ENCODE measurements at regions not wholly inside any gene's neighbourhood (a gene's known extent, or its start where the extent isn't known, plus 50 kb on each side); places are given as distances from the start of the nearest gene placed in this dataset.

DNA sequence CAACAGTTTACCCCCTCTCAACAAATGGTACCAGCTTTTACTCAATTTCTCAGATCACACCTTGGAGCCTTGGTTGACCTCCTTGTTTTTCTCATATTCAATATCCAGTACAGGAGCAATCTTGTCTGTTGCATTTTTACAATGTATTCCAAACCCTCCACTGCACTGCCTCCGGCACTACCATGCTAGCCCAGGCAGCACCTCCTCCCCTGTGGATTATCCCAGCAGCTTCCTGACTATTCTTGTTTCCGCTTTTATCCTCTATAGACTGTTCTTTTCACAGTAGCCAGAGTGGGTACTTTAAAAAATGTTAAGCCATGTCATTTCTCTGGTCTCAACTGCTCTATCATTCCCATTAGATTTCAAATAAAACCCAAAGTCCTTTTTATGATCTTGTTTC is 253.4 kb upstream of the GPRIN3 start (continued):
- TF ChIP-seq ZNF609 (CRISPR knock-in tag; IDR thresholded peaks at IDR 0.05; ENCODE audit: borderline replicate concordance): no peak
- TF ChIP-seq POLR2B (IDR thresholded peaks at IDR 0.05; ENCODE audit: low read depth, partially characterized antibody): no peak

DNA sequence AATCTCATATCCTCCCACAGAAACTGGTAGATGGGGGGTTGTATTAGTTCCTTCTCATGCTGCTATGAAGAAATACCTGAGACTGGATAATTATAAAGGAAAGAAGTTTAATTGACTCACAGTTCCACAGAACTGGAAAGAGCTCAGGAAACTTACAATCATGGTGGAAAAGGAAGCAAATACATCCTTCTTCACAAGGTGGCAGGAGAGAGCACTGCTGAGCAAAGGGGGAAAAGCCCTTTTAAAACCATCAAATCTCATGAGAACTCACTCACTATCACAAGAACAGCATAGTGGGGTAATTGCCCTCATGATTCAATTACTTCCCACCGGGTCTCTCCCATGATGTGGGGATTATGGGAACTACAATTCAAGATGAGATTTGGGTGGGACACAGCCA is 250.5 kb upstream of the GPRIN3 start:
- CTCF ChIA-PET (ENCODE audit: low intra/inter-chr PET ratio): no interaction called here
- no TSS peak for BruUV-seq (replicated peaks)
- no peak for TF ChIP-seq ZNF133 (CRISPR knock-in tag; IDR thresholded peaks at IDR 0.05)
- TF ChIP-seq ZFP30 (CRISPR knock-in tag; IDR thresholded peaks at IDR 0.05; ENCODE audit: borderline replicate concordance): no peak
- no peak for TF ChIP-seq ZNF184 (CRISPR knock-in tag; IDR thresholded peaks at IDR 0.05)
- TF ChIP-seq, protein P1, sequence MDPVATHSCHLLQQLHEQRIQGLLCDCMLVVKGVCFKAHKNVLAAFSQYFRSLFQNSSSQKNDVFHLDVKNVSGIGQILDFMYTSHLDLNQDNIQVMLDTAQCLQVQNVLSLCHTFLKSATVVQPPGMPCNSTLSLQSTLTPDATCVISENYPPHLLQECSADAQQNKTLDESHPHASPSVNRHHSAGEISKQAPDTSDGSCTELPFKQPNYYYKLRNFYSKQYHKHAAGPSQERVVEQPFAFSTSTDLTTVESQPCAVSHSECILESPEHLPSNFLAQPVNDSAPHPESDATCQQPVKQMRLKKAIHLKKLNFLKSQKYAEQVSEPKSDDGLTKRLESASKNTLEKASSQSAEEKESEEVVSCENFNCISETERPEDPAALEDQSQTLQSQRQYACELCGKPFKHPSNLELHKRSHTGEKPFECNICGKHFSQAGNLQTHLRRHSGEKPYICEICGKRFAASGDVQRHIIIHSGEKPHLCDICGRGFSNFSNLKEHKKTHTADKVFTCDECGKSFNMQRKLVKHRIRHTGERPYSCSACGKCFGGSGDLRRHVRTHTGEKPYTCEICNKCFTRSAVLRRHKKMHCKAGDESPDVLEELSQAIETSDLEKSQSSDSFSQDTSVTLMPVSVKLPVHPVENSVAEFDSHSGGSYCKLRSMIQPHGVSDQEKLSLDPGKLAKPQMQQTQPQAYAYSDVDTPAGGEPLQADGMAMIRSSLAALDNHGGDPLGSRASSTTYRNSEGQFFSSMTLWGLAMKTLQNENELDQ (CRISPR knock-in tag; IDR thresholded peaks at IDR 0.05; ENCODE audit: borderline replicate concordance): no peak
- TF ChIP-seq, protein P2, sequence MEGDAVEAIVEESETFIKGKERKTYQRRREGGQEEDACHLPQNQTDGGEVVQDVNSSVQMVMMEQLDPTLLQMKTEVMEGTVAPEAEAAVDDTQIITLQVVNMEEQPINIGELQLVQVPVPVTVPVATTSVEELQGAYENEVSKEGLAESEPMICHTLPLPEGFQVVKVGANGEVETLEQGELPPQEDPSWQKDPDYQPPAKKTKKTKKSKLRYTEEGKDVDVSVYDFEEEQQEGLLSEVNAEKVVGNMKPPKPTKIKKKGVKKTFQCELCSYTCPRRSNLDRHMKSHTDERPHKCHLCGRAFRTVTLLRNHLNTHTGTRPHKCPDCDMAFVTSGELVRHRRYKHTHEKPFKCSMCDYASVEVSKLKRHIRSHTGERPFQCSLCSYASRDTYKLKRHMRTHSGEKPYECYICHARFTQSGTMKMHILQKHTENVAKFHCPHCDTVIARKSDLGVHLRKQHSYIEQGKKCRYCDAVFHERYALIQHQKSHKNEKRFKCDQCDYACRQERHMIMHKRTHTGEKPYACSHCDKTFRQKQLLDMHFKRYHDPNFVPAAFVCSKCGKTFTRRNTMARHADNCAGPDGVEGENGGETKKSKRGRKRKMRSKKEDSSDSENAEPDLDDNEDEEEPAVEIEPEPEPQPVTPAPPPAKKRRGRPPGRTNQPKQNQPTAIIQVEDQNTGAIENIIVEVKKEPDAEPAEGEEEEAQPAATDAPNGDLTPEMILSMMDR (IDR thresholded peaks at IDR 0.05 in 2 of 3, conservative IDR thresholded peaks at IDR 0.05 in 1 of 3; ENCODE audit: insufficient read depth in 2 of 3, low read depth in 1 of 3, low read length in 3 of 3): 0 out of 6 replicates have a peak, but pooled peaks of 1 of the 3 experiments have one; percentile 16
- TF ChIP-seq CHD2 (IDR thresholded peaks at IDR 0.05; ENCODE audit: low read depth, low read length): no peak
- TF ChIP-seq HNRNPLL (IDR thresholded peaks at IDR 0.05; ENCODE audit: low read depth, low read length, poor library complexity, severe bottlenecking): no peak
- no peak for TF ChIP-seq NFE2L1 (tag; IDR thresholded peaks at IDR 0.05; ENCODE audit: borderline replicate concordance, low read depth)
- TF ChIP-seq SMARCE1 (IDR thresholded peaks at IDR 0.05): no peak
- TF ChIP-seq RAD21 (CRISPR knock-in tag; conservative IDR thresholded peaks at IDR 0.05 in 1 of 2, IDR thresholded peaks at IDR 0.05 in 1 of 2): peak in 1 of 2 experiments; percentile 28; a peak in 1 of 4 replicates

More for the DNA sequence above, 250.5 kb upstream of the GPRIN3 start:
- Histone ChIP-seq H3K27ac (ENCODE audit: extremely low read depth, low read depth, low read length) (no peak overlapping the region), H3K4me1 (replicated peaks in 1 of 2; ENCODE audit: control insufficient read depth in 2 of 2, insufficient read depth in 2 of 2, low read length in 2 of 2) (no peaks in the 10 kb centered on the region), H3K9me3 (replicated peaks; ENCODE audit: control insufficient read depth, insufficient read depth, low read depth, low read length) (no peaks in the 10 kb centered on the region), H3K36me3 (ENCODE audit: control insufficient read depth, insufficient read depth, low read length) (no peaks in the 10 kb centered on the region), H2AFZ (ENCODE audit: low read depth, low read length) (no peak overlapping the region), H3K27me3 (ENCODE audit: control insufficient read depth in 2 of 2, insufficient read depth in 2 of 2, low read length in 2 of 2) (no peaks in the 10 kb centered on the region), H3K79me2 (ENCODE audit: control insufficient read depth, insufficient read depth, low read length) (no peaks in the 10 kb centered on the region), H3K4me2 (ENCODE audit: insufficient read depth, low read length) (no peak overlapping the region), H3K9me1 (ENCODE audit: control insufficient read depth, insufficient read depth, low read length) (no peaks in the 10 kb centered on the region), H4K20me1 (replicated peaks; ENCODE audit: control insufficient read depth, insufficient read depth, low read length) (no peaks in the 10 kb centered on the region), H3K4me3 (no peak overlapping the region), H3K9ac (ENCODE audit: insufficient read depth in 1 of 2, low read depth in 2 of 2, low read length in 2 of 2) (no peak overlapping the region)
- FAIRE-seq: no peak
- no peak for ATAC-seq
- intact Hi-C loops (cut with micrococcal nuclease) (no loop called here), in situ Hi-C loops (cut with MboI) (no loop called here)
- POLR2A ChIA-PET: no interaction called here
- no peak for DNase-seq (ENCODE audit: extremely low read depth in 1 of 4, low spot score in 3 of 4)
- 0% methylated on average over 1 of the region's 1 CpG for WGBS (ENCODE audit: insufficient coverage, low coverage, missing lambda C conversion rate)
